ENCODE measurements at regions not wholly inside any gene's neighbourhood (a gene's known extent, or its start where the extent isn't known, plus 50 kb on each side); places are given as distances from the start of the nearest gene placed in this dataset.
"Not testable (repeated sequence)": the region's sequence is repeated elsewhere in the genome, so short reads cannot be mapped to it uniquely, and the experiment has no call there.

- not testable (repeated sequence) for DNase-seq (ENCODE audit: low read depth, low spot score); H3K27ac ChIP-seq
These were observed 177.8 kb upstream of the PAQR3 start for GRCh38 chr4:79117051-79117450.

- DNase-seq (ENCODE audit: low read depth, low spot score) = no peak
- H3K27ac ChIP-seq = no peak overlapping the region
These were observed 167.8 kb upstream of the PAQR3 start for GRCh38 chr4:79107014-79107413.

- H3K27ac ChIP-seq = no peak overlapping the region
- no peak for DNase-seq (ENCODE audit: low read depth, low spot score)
These were observed 149.9 kb upstream of the PAQR3 start for GRCh38 chr4:79088946-79089691.

- DNase-seq (ENCODE audit: low read depth, low spot score) = no peak
- no peak overlapping the region for H3K27ac ChIP-seq
These were observed 147.8 kb upstream of the PAQR3 start for GRCh38 chr4:79087071-79087470.

DNA sequence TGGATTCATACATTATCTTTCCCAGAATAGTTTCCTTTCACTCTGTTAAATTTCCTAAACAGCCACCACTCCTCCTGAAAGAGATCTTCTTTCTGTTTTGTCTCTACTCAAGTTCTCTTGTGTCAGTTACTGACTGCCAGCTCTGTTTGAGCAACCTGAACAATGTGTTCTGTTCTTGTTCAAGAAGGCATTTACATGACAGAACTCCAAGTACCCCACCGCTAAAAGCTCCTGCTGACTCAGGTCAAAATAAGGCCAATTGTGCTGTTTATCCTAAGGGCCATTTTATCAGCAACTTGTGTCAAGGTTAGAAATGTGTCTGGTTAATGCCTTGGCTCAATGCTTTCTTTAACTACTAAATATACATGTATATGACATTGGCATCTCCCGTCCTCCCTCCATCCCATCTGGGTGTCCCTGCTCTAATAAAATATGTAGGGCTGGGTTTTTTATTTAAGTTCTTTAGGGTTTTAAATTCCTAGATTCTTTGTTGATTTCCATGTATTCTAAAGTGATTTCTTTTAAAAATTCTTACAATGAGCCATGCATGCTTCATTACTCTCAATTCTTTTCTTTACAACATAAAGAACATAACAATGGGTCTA is 144.3 kb upstream of the PAQR3 start:
- H3K27ac ChIP-seq = no peak overlapping the region
- no peak for DNase-seq (ENCODE audit: low read depth, low spot score)

DNA sequence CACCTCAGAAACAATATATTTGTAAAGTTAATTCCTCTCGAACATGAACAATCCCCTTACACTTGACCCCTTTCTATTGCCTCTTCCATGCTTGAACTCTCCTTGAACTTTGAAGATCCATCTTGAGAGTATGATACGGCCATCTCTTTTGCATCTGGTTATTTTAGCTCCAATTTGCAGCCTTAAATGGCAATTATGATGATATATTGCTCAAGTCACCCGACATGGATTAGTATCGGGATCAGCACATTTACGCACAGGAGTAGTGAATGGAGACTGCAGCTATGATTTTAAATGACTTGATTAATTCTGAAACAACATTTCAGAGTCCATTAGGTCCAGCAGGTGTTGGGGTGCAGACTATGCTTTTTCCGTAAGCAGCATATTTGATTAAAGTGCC is 143.8 kb upstream of the PAQR3 start:
- H3K27ac ChIP-seq = no peak overlapping the region
- DNase-seq (ENCODE audit: low read depth, low spot score) = no peak

- DNase-seq (ENCODE audit: low read depth, low spot score) = no peak
These were observed 142.7 kb upstream of the PAQR3 start for GRCh38 chr4:79081973-79082372.

DNA sequence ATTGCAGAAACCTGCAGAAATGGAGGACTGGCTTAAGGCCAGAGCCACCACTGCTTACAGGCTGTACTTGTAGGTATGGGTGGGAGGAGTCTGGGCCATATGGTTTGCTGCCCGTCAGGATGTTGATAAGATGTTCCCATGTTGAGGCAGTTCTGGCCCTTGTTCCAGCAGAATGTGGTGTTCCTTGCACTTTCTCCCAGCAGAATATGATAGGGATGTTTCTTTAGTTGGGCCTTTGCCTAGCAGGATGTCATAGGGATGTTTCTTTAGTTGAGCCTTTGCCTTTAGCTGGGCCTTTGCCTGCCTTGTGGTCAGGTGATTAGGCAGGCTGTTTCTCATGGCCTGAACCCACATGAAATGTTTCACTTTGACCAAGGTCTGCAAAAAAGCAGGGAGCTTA is 139.1 kb upstream of the PAQR3 start:
- DNase-seq (ENCODE audit: low read depth, low spot score) = no peak
- H3K27ac ChIP-seq = no peak overlapping the region

More at GRCh38 chr4:79081973-79082372, 142.7 kb upstream of the PAQR3 start:
- H3K27ac ChIP-seq = no peak overlapping the region

GRCh38 chr4:79074040-79074439 is 134.8 kb upstream of the PAQR3 start:
- H3K27ac ChIP-seq = no peak overlapping the region
- DNase-seq (ENCODE audit: low read depth, low spot score) = no peak

DNA sequence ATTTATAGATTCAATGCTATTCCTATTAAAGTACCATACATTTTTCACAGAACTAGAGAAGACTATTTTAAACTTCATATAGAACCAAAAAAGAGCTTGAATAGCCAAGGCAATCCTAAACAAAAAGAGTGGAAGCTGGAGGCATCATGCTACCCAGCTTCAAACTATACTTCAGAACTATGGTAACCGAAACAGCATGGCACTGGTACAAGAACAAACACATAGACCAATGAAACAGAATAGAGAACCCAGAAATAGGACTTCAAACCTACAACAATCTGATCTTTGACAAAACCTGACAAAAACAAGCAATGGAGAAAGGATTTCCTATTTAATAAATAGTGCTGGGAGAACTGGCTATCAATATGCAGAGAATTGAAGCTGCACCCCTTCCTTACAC is 134.2 kb upstream of the PAQR3 start:
- H3K27ac ChIP-seq = no peak overlapping the region
- DNase-seq (ENCODE audit: low read depth, low spot score) = no peak

DNA sequence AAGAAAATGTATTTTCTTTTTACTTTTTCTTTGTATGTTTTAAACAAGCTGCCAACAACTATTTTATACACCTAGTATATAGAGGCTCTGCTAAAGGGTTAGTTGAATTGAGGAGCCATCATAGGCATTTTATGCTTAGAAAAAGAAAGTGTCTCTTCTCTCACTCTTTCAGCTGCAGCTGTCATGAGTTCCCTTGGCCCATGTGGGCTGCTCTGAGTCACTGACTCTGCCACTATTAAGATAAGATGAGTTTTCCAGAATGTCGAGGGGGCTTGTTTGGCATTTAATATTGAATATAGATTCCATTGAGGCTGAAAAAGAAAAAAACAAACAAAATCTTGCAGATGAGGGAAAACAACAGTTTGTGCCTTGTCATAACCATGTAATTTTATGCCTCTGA is 126.0 kb upstream of the PAQR3 start:
- DNase-seq (ENCODE audit: low read depth, low spot score) = no peak
- H3K27ac ChIP-seq = no peak overlapping the region

GRCh38 chr4:79064806-79065205 is 125.6 kb upstream of the PAQR3 start:
- DNase-seq (ENCODE audit: low read depth, low spot score) = no peak
- H3K27ac ChIP-seq = no peak overlapping the region

- DNase-seq (ENCODE audit: low read depth, low spot score) = no peak
- H3K27ac ChIP-seq = no peak overlapping the region
These were observed 120.6 kb upstream of the PAQR3 start for GRCh38 chr4:79059631-79060399.

DNA sequence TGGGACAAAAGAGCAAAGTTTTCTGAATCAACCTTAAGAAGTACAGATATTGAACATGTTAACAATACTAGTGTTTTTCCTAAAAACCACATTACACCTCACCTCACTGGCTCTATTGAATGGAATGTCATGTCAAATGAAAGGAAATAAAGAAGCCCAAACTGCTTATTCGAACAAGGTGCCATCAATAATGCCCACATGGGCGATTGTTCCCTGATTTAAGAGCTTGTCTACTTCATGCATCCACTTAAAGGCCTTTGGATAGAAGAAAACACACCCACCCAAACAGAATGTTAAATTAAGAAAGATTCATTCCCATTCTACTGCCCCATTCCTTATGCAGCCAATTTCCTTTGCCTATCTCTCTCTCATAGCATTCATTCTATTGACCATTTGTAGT is 118.5 kb upstream of the PAQR3 start:
- no peak for DNase-seq (ENCODE audit: low read depth, low spot score)
- H3K27ac ChIP-seq = no peak overlapping the region

- H3K27ac ChIP-seq = no peak overlapping the region
- DNase-seq (ENCODE audit: low read depth, low spot score) = no peak
These were observed 114.5 kb upstream of the PAQR3 start for GRCh38 chr4:79053754-79054153.

DNA sequence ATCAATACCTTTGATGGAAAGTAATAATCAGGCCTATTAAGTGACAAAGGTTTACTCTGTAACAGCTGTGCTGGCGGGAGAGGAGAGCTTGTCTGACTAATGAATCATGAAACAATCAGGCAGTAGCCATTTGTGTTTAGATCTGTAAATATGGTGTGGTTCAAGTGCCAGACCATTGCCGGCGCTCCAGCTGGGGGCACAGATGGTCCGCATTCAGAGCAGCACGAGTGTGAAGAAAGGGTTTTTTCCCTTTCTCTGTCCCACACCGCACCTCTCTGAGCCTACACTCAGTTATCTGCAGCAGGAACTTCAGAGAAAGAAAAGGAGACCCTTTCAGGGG is 111.3 kb upstream of the PAQR3 start:
- DNase-seq (ENCODE audit: low read depth, low spot score) = no peak
- H3K27ac ChIP-seq = no peak overlapping the region

DNA sequence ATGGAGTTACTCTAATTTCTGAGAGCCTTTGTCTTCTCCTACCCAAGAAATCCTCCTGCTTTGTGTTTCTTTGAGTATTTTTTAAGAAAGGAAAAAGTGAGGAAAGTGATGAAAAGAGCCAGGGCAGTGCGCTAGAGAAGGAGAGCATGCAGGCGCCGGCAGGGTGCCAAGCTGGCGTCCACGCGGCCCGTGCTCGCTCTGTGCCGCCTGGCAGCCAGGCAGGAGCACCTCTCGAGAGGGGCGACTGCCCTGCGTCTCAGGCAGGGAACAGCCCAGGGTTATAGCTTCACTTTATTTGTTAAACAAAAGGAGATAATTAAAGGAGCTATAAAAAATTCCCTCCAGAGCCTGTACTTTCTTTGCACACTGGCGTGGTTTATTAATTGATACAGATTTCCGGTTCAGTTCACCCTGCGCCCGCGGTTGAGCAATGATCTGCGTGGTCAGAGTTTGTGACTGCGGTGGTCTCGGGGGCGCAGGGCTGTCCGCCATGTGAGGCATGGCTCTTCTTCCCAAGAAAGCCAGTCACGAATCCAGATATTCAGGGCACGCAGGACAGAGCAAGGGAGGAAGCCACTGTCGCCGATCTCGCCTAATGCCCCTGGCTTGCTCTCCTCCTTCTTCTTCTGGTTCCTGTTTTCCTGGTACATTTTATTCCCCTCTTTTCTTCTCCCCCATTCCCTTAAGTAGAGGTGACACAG is 110.8 kb upstream of the PAQR3 start:
- DNase-seq (ENCODE audit: low read depth, low spot score) = no peak
- no peak overlapping the region for H3K27ac ChIP-seq

DNA sequence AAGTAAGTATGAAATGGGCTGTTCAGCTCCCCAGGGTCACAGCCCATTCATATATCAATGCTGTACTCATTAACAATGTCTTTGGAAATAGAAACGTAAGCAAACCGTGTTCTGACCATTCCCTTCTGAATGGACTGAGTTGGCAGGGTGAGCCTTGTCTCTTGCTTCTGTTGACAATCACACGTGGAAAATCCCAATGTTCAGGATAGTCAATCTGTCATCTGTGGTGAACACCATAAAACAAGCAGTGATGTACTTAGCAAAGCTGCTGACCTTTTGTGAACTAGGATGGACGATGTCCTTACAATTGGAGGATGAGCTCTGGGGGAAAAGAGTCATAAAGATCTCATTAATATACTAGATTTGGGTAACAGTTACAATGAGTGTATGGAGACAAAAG is 109.6 kb upstream of the PAQR3 start:
- DNase-seq (ENCODE audit: low read depth, low spot score) = no peak
- H3K27ac ChIP-seq = no peak overlapping the region

GRCh38 chr4:79047316-79047715 is 108.1 kb upstream of the PAQR3 start:
- no peak for DNase-seq (ENCODE audit: low read depth, low spot score)
- no peak overlapping the region for H3K27ac ChIP-seq

GRCh38 chr4:79046016-79046592 is 106.9 kb upstream of the PAQR3 start:
- no peak for DNase-seq (ENCODE audit: low read depth, low spot score)
- no peak overlapping the region for H3K27ac ChIP-seq
